ENCODE measurements at regions not wholly inside any gene's neighbourhood (a gene's known extent, or its start where the extent isn't known, plus 50 kb on each side); places are given as distances from the start of the nearest gene placed in this dataset.
"Not testable (repeated sequence)": the region's sequence is repeated elsewhere in the genome, so short reads cannot be mapped to it uniquely, and the experiment has no call there.

GRCh38 chr3:106075731-106076130 is 206.9 kb upstream of the CBLB start:
- H3K4me2 ChIP-seq (ENCODE audit: low read length); H3K27ac ChIP-seq (ENCODE audit: low read length); H2AFZ ChIP-seq (ENCODE audit: low read depth, low read length); H3K36me3 ChIP-seq (replicated peaks; ENCODE audit: low read depth, low read length); H3K9ac ChIP-seq (ENCODE audit: low read length); H3K27me3 ChIP-seq (ENCODE audit: low read depth, low read length); H3K4me3 ChIP-seq (ENCODE audit: low read length); H4K20me1 ChIP-seq (ENCODE audit: insufficient read depth, low read length); H3K9me3 ChIP-seq (ENCODE audit: insufficient read depth, low read length); H3K79me2 ChIP-seq (ENCODE audit: low read length); H3K4me1 ChIP-seq (ENCODE audit: low read length): not testable (repeated sequence)

GRCh38 chr3:106078635-106079034 is 209.8 kb upstream of the CBLB start:
- no peaks in the 10 kb centered on the region for H3K27me3 ChIP-seq (ENCODE audit: low read depth, low read length)
- H4K20me1 ChIP-seq (ENCODE audit: insufficient read depth, low read length): no peaks in the 10 kb centered on the region
- no peak overlapping the region for H3K4me3 ChIP-seq (ENCODE audit: low read length)
- no peak for TF ChIP-seq EZH2phosphoT487 (IDR thresholded peaks at IDR 0.05; ENCODE audit: low read depth)
- TF ChIP-seq, protein P1, sequence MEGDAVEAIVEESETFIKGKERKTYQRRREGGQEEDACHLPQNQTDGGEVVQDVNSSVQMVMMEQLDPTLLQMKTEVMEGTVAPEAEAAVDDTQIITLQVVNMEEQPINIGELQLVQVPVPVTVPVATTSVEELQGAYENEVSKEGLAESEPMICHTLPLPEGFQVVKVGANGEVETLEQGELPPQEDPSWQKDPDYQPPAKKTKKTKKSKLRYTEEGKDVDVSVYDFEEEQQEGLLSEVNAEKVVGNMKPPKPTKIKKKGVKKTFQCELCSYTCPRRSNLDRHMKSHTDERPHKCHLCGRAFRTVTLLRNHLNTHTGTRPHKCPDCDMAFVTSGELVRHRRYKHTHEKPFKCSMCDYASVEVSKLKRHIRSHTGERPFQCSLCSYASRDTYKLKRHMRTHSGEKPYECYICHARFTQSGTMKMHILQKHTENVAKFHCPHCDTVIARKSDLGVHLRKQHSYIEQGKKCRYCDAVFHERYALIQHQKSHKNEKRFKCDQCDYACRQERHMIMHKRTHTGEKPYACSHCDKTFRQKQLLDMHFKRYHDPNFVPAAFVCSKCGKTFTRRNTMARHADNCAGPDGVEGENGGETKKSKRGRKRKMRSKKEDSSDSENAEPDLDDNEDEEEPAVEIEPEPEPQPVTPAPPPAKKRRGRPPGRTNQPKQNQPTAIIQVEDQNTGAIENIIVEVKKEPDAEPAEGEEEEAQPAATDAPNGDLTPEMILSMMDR (IDR thresholded peaks at IDR 0.05; ENCODE audit: low read depth, low read length): no peak
- no peaks in the 10 kb centered on the region for H3K79me2 ChIP-seq (ENCODE audit: low read length)
- no peak overlapping the region for H3K9ac ChIP-seq (ENCODE audit: low read length)
- no peak overlapping the region for H3K27ac ChIP-seq (ENCODE audit: low read length)
- no peaks in the 10 kb centered on the region for H3K9me3 ChIP-seq (ENCODE audit: insufficient read depth, low read length)
- H3K4me2 ChIP-seq (ENCODE audit: low read length): no peak overlapping the region
- no peaks in the 10 kb centered on the region for H3K4me1 ChIP-seq (ENCODE audit: low read length)
- H2AFZ ChIP-seq (ENCODE audit: low read depth, low read length): no peak overlapping the region
- H3K36me3 ChIP-seq (replicated peaks; ENCODE audit: low read depth, low read length): no peaks in the 10 kb centered on the region

DNA sequence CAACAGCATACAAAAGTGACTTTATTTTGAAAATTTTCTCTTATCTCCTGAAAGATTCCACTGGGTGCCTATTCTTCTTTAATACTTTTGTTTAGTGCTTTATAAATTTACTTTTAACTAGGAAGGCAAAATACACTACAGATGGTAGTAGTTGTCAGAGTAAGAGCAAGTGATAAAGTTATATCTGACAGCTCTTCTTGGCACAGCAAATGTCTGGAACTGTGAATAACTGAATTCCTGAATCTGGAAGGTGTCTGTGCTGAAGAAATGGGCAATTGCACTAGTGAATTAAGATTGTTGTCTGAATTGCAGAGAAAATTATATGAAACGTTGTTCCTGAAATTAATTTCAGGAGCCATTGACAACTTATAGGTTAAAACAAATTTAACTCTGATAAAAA is 213.8 kb upstream of the CBLB start:
- no peak overlapping the region for H3K27ac ChIP-seq (ENCODE audit: low read length)

DNA sequence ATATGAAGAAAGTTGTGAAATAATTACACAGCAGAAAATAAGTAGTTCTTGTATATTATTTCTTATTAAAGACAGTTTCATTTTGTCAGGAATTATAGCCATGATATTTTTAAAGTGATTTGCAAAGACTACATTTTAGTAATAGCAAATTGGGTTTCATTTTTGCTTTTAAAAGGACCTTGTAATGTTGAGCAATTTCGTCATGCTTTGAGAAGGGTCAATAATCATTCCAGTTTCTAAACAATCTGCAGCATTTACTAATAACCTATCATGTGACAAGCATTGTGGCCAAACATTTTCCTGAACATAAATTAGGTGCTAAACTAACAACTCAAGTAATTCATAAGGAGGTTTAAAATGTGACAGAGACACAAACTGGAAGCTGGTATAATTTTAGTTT is 214.4 kb upstream of the CBLB start:
- peak overlapping the region; percentile 7; the same call in 1 of the 2 replicates for H3K4me2 ChIP-seq (ENCODE audit: low read length)
- no peak overlapping the region for H3K9ac ChIP-seq (ENCODE audit: low read length)
- no peak overlapping the region for H2AFZ ChIP-seq (ENCODE audit: low read depth, low read length)
- H3K4me3 ChIP-seq (ENCODE audit: low read length): no peak overlapping the region
- no peaks in the 10 kb centered on the region for H3K36me3 ChIP-seq (replicated peaks; ENCODE audit: low read depth, low read length)
- no peaks in the 10 kb centered on the region for H3K9me3 ChIP-seq (ENCODE audit: insufficient read depth, low read length)
- no peaks in the 10 kb centered on the region for H3K79me2 ChIP-seq (ENCODE audit: low read length)
- H4K20me1 ChIP-seq (ENCODE audit: insufficient read depth, low read length): no peaks in the 10 kb centered on the region
- no peak for TF ChIP-seq EZH2phosphoT487 (IDR thresholded peaks at IDR 0.05; ENCODE audit: low read depth)
- TF ChIP-seq, protein P1 (IDR thresholded peaks at IDR 0.05; ENCODE audit: low read depth, low read length): no peak
- no peaks in the 10 kb centered on the region for H3K27me3 ChIP-seq (ENCODE audit: low read depth, low read length)
- no peaks in the 10 kb centered on the region for H3K4me1 ChIP-seq (ENCODE audit: low read length)
- H3K27ac ChIP-seq (ENCODE audit: low read length): no peak overlapping the region

More for the DNA sequence above, 213.8 kb upstream of the CBLB start:
- H3K27me3 ChIP-seq (ENCODE audit: low read depth, low read length): no peaks in the 10 kb centered on the region
- H2AFZ ChIP-seq (ENCODE audit: low read depth, low read length): no peak overlapping the region
- no peak overlapping the region for H3K4me2 ChIP-seq (ENCODE audit: low read length)
- no peaks in the 10 kb centered on the region for H3K79me2 ChIP-seq (ENCODE audit: low read length)
- H3K4me3 ChIP-seq (ENCODE audit: low read length): no peak overlapping the region
- no peaks in the 10 kb centered on the region for H4K20me1 ChIP-seq (ENCODE audit: insufficient read depth, low read length)
- no peaks in the 10 kb centered on the region for H3K36me3 ChIP-seq (replicated peaks; ENCODE audit: low read depth, low read length)
- no peaks in the 10 kb centered on the region for H3K9me3 ChIP-seq (ENCODE audit: insufficient read depth, low read length)
- no peaks in the 10 kb centered on the region for H3K4me1 ChIP-seq (ENCODE audit: low read length)
- no peak overlapping the region for H3K9ac ChIP-seq (ENCODE audit: low read length)
- no peak for TF ChIP-seq EZH2phosphoT487 (IDR thresholded peaks at IDR 0.05; ENCODE audit: low read depth)
- TF ChIP-seq, protein P1 (IDR thresholded peaks at IDR 0.05; ENCODE audit: low read depth, low read length): no peak

GRCh38 chr3:106083854-106084253 is 215.0 kb upstream of the CBLB start:
- H3K27me3 ChIP-seq (ENCODE audit: low read depth, low read length): no peaks in the 10 kb centered on the region
- no peak overlapping the region for H3K4me2 ChIP-seq (ENCODE audit: low read length)
- H2AFZ ChIP-seq (ENCODE audit: low read depth, low read length): no peak overlapping the region
- H4K20me1 ChIP-seq (ENCODE audit: insufficient read depth, low read length): no peaks in the 10 kb centered on the region
- H3K79me2 ChIP-seq (ENCODE audit: low read length): no peaks in the 10 kb centered on the region
- no peak overlapping the region for H3K4me3 ChIP-seq (ENCODE audit: low read length)
- no peak overlapping the region for H3K9ac ChIP-seq (ENCODE audit: low read length)
- H3K4me1 ChIP-seq (ENCODE audit: low read length): no peaks in the 10 kb centered on the region
- no peaks in the 10 kb centered on the region for H3K9me3 ChIP-seq (ENCODE audit: insufficient read depth, low read length)
- no peak for TF ChIP-seq EZH2phosphoT487 (IDR thresholded peaks at IDR 0.05; ENCODE audit: low read depth)
- TF ChIP-seq, protein P1 (IDR thresholded peaks at IDR 0.05; ENCODE audit: low read depth, low read length): no peak
- no peak overlapping the region for H3K27ac ChIP-seq (ENCODE audit: low read length)
- no peaks in the 10 kb centered on the region for H3K36me3 ChIP-seq (replicated peaks; ENCODE audit: low read depth, low read length)
